Trophoblast cell (in vitro differentiated cells and primary cell): ENCODE measurements at regions not wholly inside any gene's neighbourhood (a gene's known extent, or its start where the extent isn't known, plus 50 kb on each side); places are given as distances from the start of the nearest gene placed in this dataset.

Experiments used
- DNase-seq, 2 donors: peaks; one replicate each; pipeline ENCODE4 v3.0.0-alpha.2; 2016
- H2AFZ ChIP-seq: 2 replicates; pipeline ENCODE4 v1.6.1; 2013; ENCODE audit warnings: low read length, moderate library complexity, mild to moderate bottlenecking; ENCODE audit not compliant: insufficient read depth, poor library complexity
- H2AK5ac ChIP-seq: 2 replicates; pipeline ENCODE4 v1.6.1; 2013; ENCODE audit warnings: mild to moderate bottlenecking, low read length
- H2BK120ac ChIP-seq: 2 replicates; pipeline ENCODE4 v1.6.1; 2013; ENCODE audit warnings: low read length, mild to moderate bottlenecking, moderate library complexity; ENCODE audit not compliant: insufficient read depth, poor library complexity
- H2BK12ac ChIP-seq: 2 replicates; pipeline ENCODE4 v1.6.1; 2013; ENCODE audit warnings: mild to moderate bottlenecking, low read length, moderate library complexity
- H2BK5ac ChIP-seq: 2 replicates; pipeline ENCODE4 v1.6.1; 2013; ENCODE audit warnings: low read length, low read depth, moderate library complexity, mild to moderate bottlenecking; ENCODE audit not compliant: poor library complexity
- H3K14ac ChIP-seq: 2 replicates; pipeline ENCODE4 v1.6.1; 2013; ENCODE audit warnings: mild to moderate bottlenecking, low read length
- H3K18ac ChIP-seq: 2 replicates; pipeline ENCODE4 v1.6.1; 2013; ENCODE audit warnings: mild to moderate bottlenecking, low read length
- H3K23ac ChIP-seq: 2 replicates; pipeline ENCODE4 v1.6.1; 2013; ENCODE audit warnings: low read length
- H3K27ac ChIP-seq: 2 replicates; pipeline ENCODE4 v1.5.1; 2013; ENCODE audit warnings: low read depth, mild to moderate bottlenecking, inconsistent platforms, low read length, moderate library complexity
- H3K27me3 ChIP-seq: 2 replicates; pipeline ENCODE4 v1.6.1; 2013; ENCODE audit warnings: inconsistent platforms, mild to moderate bottlenecking, low read length, moderate library complexity; ENCODE audit not compliant: insufficient read depth
- H3K36me3 ChIP-seq, 2 experiments: 1 replicate in 1 of 2; 2 replicates in 1 of 2; pipeline ENCODE4 v1.6.1; 2013; ENCODE audit warnings: low read length in 2 of 2, mild to moderate bottlenecking in 2 of 2, moderate library complexity in 1 of 2; ENCODE audit not compliant: insufficient read depth in 2 of 2, control insufficient read depth in 1 of 2
- H3K4ac ChIP-seq: 2 replicates; pipeline ENCODE4 v1.6.1; 2013; ENCODE audit warnings: low read depth, mild to moderate bottlenecking, low read length, moderate library complexity
- H3K4me1 ChIP-seq, 2 experiments: 1 replicate in 1 of 2; 2 replicates in 1 of 2; pipeline ENCODE4 v1.6.1; 2013; ENCODE audit warnings: low read length in 2 of 2, mild to moderate bottlenecking in 2 of 2, moderate library complexity in 1 of 2; ENCODE audit not compliant: insufficient read depth in 2 of 2, control insufficient read depth in 1 of 2
- H3K4me2 ChIP-seq: 2 replicates; pipeline ENCODE4 v1.6.1; 2013; ENCODE audit warnings: inconsistent platforms, mild to moderate bottlenecking, low read length, moderate library complexity
- H3K4me3 ChIP-seq: 2 replicates; pipeline ENCODE4 v1.5.1; 2013; ENCODE audit warnings: mild to moderate bottlenecking, low read depth, low read length, inconsistent platforms
- H3K79me1 ChIP-seq: one replicate; pipeline ENCODE4 v1.6.1; 2013; ENCODE audit warnings: low read length
- H3K79me2 ChIP-seq: 2 replicates; pipeline ENCODE4 v1.6.1; 2013; ENCODE audit warnings: low read length, mild to moderate bottlenecking; ENCODE audit not compliant: control insufficient read depth, insufficient read depth, poor library complexity
- H3K9ac ChIP-seq: 2 replicates; pipeline ENCODE4 v1.6.1; 2013; ENCODE audit warnings: mild to moderate bottlenecking, low read length
- H3K9me3 ChIP-seq: 2 replicates; pipeline ENCODE4 v1.6.1; 2013; ENCODE audit warnings: low read depth, mild to moderate bottlenecking, control low read depth, inconsistent platforms, low read length; ENCODE audit not compliant: insufficient read depth
- H4K12ac ChIP-seq: 2 replicates; pipeline ENCODE4 v1.6.1; 2013; ENCODE audit warnings: low read depth, mild to moderate bottlenecking, low read length, moderate library complexity
- H4K8ac ChIP-seq: 2 replicates; pipeline ENCODE4 v1.6.1; 2013; ENCODE audit warnings: low read depth, mild to moderate bottlenecking, low read length, moderate library complexity
- H4K91ac ChIP-seq: one replicate; pipeline ENCODE4 v1.6.1; 2013; ENCODE audit warnings: low read depth, mild to moderate bottlenecking, low read length, moderate library complexity
- WGBS: extraction: QIAGEN DNeasy Blood & Tissue Kit; methylation state at CpG from one replicate; pipeline ENCODE4 v1.1.7; 2013; ENCODE audit warnings: missing lambda C conversion rate; ENCODE audit not compliant: insufficient read length, insufficient coverage; ENCODE audit errors: extremely low coverage; 5-methylcytosine and 5-hydroxymethylcytosine counted together

DNA sequence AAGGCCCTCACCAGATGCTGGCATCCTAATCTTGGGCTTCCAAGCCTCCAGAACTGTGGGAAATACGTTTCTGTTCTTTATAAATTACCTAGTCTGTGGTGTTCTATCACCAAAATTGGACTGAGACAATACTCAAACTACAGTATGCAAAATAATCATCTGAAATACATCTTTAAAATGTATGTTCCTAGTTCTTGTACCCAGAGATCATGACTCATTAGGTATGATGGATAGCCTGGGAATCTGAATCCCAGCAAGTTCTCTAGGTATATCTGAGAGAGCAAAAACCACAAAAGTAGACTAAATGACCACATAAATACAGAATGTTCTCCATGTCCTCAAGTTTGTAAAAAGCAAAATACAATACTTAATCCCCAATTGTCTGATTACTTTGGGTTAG lies 166.3 kb downstream of the YIPF5 start:
- H2AK5ac ChIP-seq: no peak overlapping the region
- H2BK12ac ChIP-seq: no peak overlapping the region
- no peak overlapping the region for H2AFZ ChIP-seq
- H3K79me2 ChIP-seq: no peaks in the 10 kb centered on the region
- H3K18ac ChIP-seq: no peak overlapping the region
- H2BK5ac ChIP-seq: no peak overlapping the region
- H3K27me3 ChIP-seq: no peaks in the 10 kb centered on the region
- H4K8ac ChIP-seq: no peak overlapping the region
- no peaks in the 10 kb centered on the region for H3K79me1 ChIP-seq
- no peak for DNase-seq
- no peak overlapping the region for H4K12ac ChIP-seq
- H3K27ac ChIP-seq: no peak overlapping the region
- H3K9ac ChIP-seq: no peak overlapping the region
- WGBS: no CpG with 5 or more reads among the region's 1 CpG
- H3K23ac ChIP-seq: no peak overlapping the region
- H3K4me3 ChIP-seq: no peak overlapping the region
- no peaks in the 10 kb centered on the region for H3K4me1 ChIP-seq
- no peak overlapping the region for H3K4ac ChIP-seq
- H2BK120ac ChIP-seq: no peak overlapping the region
- no peak overlapping the region for H3K4me2 ChIP-seq
- H3K36me3 ChIP-seq: no peaks in the 10 kb centered on the region
- H3K9me3 ChIP-seq: no peaks in the 10 kb centered on the region
- H4K91ac ChIP-seq: no peak overlapping the region
- H3K14ac ChIP-seq: no peak overlapping the region

DNA sequence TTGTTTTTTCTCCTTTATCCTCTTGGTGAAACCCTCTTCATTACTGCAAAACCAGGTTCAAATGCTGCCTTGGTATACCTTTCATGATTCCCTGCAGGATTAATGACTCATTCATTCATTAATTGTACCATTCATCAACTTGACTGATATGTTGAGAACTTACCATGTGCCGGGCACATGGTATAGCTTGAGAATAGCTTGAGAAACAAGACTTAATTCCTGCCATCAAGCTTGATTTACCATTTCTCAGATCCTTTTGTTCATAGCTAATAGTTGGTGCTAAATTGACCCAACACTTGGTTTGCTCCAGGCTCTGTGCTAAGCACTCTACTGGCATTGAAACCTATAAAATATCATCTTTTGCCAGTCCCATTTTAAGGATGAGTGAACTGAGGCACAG lies 165.7 kb downstream of the YIPF5 start:
- no peak overlapping the region for H3K4me3 ChIP-seq
- no peaks in the 10 kb centered on the region for H3K36me3 ChIP-seq
- no peak overlapping the region for H3K18ac ChIP-seq
- H3K9ac ChIP-seq: no peak overlapping the region
- H3K9me3 ChIP-seq: no peaks in the 10 kb centered on the region
- no peak overlapping the region for H3K4me2 ChIP-seq
- no peak overlapping the region for H4K91ac ChIP-seq
- DNase-seq: no peak
- no peak overlapping the region for H3K14ac ChIP-seq
- no peaks in the 10 kb centered on the region for H3K79me2 ChIP-seq
- no peak overlapping the region for H2BK120ac ChIP-seq
- H4K8ac ChIP-seq: no peak overlapping the region
- no peak overlapping the region for H2AK5ac ChIP-seq
- H3K79me1 ChIP-seq: no peaks in the 10 kb centered on the region
- no peak overlapping the region for H3K27ac ChIP-seq
- H3K23ac ChIP-seq: no peak overlapping the region
- no peak overlapping the region for H3K4ac ChIP-seq
- H3K27me3 ChIP-seq: no peaks in the 10 kb centered on the region
- no CpG with 5 or more reads among the region's 1 CpG for WGBS
- no peak overlapping the region for H2BK5ac ChIP-seq
- no peak overlapping the region for H4K12ac ChIP-seq
- H2AFZ ChIP-seq: no peak overlapping the region
- no peak overlapping the region for H2BK12ac ChIP-seq
- no peaks in the 10 kb centered on the region for H3K4me1 ChIP-seq

DNA sequence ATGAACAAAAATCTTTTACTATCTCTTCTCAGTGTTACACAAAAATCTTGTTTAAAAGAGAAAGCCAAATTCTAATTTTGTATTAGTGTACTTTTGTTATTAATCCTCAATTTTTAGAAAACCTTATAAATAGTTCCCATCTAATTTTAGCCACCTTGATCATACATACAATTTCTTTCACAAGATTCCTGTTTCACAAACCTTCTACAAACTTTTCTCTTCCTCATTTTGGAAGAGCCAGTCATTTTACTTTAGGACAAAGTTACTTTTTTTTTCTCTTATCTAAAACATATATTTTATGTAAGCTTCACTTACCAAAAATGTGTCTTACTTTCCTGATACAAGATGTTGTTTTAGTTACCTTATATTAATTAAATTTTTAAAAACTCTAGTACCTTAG lies 161.3 kb downstream of the YIPF5 start:
- H3K4me2 ChIP-seq: no peak overlapping the region
- H3K23ac ChIP-seq: no peak overlapping the region
- no peak overlapping the region for H2AK5ac ChIP-seq
- H2BK5ac ChIP-seq: no peak overlapping the region
- no peak overlapping the region for H4K91ac ChIP-seq
- no peak overlapping the region for H3K4ac ChIP-seq
- no peak overlapping the region for H2BK120ac ChIP-seq
- no peak overlapping the region for H2AFZ ChIP-seq
- no peak overlapping the region for H3K14ac ChIP-seq
- no peak for DNase-seq
- H3K79me1 ChIP-seq: no peaks in the 10 kb centered on the region
- no peaks in the 10 kb centered on the region for H3K36me3 ChIP-seq
- no peak overlapping the region for H3K9ac ChIP-seq
- no peak overlapping the region for H3K27ac ChIP-seq
- no peak overlapping the region for H2BK12ac ChIP-seq
- H4K12ac ChIP-seq: no peak overlapping the region
- no peak overlapping the region for H3K4me3 ChIP-seq
- no peak overlapping the region for H3K18ac ChIP-seq
- no peaks in the 10 kb centered on the region for H3K4me1 ChIP-seq
- peaks cover 2% of the 10 kb centered on the region for H3K9me3 ChIP-seq
- H3K79me2 ChIP-seq: no peaks in the 10 kb centered on the region
- no peak overlapping the region for H4K8ac ChIP-seq
- H3K27me3 ChIP-seq: no peaks in the 10 kb centered on the region

DNA sequence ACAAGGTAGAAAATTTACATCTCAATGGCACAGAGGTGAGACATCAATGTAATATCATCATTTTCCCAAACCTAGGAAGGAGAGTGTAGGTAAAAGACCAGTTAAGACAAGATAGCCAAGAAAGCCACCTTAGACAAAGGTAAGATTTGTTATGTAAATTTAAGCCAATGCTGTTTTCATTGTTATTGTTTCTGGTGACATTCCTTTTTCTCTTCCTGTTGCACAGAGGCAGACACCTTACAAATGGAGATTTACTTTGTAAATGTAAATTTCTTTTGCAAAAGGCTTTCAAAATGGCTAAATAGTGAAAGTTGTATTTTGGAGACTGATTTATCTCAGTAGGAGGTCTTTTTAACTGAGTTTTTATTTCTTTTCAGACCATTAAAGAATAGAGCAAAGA lies 159.1 kb downstream of the YIPF5 start:
- no peak overlapping the region for H3K4me2 ChIP-seq
- H3K18ac ChIP-seq: no peak overlapping the region
- no peaks in the 10 kb centered on the region for H3K27me3 ChIP-seq
- H4K91ac ChIP-seq: no peak overlapping the region
- no peak overlapping the region for H3K4ac ChIP-seq
- no peak overlapping the region for H2AFZ ChIP-seq
- no peak overlapping the region for H2BK120ac ChIP-seq
- H3K36me3 ChIP-seq: no peaks in the 10 kb centered on the region
- no peak overlapping the region for H3K14ac ChIP-seq
- H3K4me1 ChIP-seq: no peaks in the 10 kb centered on the region
- H2BK12ac ChIP-seq: no peak overlapping the region
- no peak overlapping the region for H3K23ac ChIP-seq
- H2BK5ac ChIP-seq: no peak overlapping the region
- no peak overlapping the region for H4K12ac ChIP-seq
- H3K79me2 ChIP-seq: no peaks in the 10 kb centered on the region
- H3K9me3 ChIP-seq: peaks cover 2% of the 10 kb centered on the region
- H3K9ac ChIP-seq: no peak overlapping the region
- H3K79me1 ChIP-seq: no peaks in the 10 kb centered on the region
- no peak overlapping the region for H4K8ac ChIP-seq
- no peak for DNase-seq
- no peak overlapping the region for H3K4me3 ChIP-seq
- H2AK5ac ChIP-seq: no peak overlapping the region
- no peak overlapping the region for H3K27ac ChIP-seq

DNA sequence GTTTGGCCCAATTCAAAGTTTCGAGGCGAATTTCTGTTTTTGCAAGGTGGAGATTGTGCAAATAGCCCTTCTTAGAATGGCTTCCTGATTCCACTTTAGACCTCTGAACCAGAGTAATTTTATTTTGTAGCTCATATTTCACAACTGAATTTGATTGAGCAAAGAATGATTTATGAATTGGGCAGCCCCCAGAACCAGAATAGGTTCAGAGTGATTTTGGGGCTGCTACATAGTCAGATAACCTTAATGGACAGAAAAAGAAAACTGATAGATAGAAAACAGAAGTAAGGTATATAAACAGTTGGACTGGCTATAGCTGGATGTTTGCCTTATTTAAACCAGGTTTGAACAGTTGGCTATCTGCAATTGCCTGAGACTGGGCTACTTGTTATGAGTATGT lies 156.6 kb downstream of the YIPF5 start:
- no peak overlapping the region for H3K4ac ChIP-seq
- no peak overlapping the region for H4K91ac ChIP-seq
- H3K14ac ChIP-seq: no peak overlapping the region
- no peak overlapping the region for H3K23ac ChIP-seq
- H3K27me3 ChIP-seq: no peaks in the 10 kb centered on the region
- no peaks in the 10 kb centered on the region for H3K79me2 ChIP-seq
- no peak overlapping the region for H3K4me3 ChIP-seq
- H2BK12ac ChIP-seq: no peak overlapping the region
- H3K4me1 ChIP-seq: no peaks in the 10 kb centered on the region
- H2BK120ac ChIP-seq: no peak overlapping the region
- H3K27ac ChIP-seq: no peak overlapping the region
- no peak for DNase-seq
- H3K18ac ChIP-seq: no peak overlapping the region
- no peaks in the 10 kb centered on the region for H3K36me3 ChIP-seq
- H3K79me1 ChIP-seq: no peaks in the 10 kb centered on the region
- no peak overlapping the region for H2AFZ ChIP-seq
- H2BK5ac ChIP-seq: no peak overlapping the region
- H3K4me2 ChIP-seq: no peak overlapping the region
- H4K12ac ChIP-seq: no peak overlapping the region
- no peak overlapping the region for H3K9ac ChIP-seq
- WGBS: no CpG with 5 or more reads among the region's 2 CpGs
- H3K9me3 ChIP-seq: peaks cover 2% of the 10 kb centered on the region
- H2AK5ac ChIP-seq: no peak overlapping the region
- no peak overlapping the region for H4K8ac ChIP-seq
